ENCODE measurements at regions not wholly inside any gene's neighbourhood (a gene's known extent, or its start where the extent isn't known, plus 50 kb on each side); places are given as distances from the start of the nearest gene placed in this dataset.

DNA sequence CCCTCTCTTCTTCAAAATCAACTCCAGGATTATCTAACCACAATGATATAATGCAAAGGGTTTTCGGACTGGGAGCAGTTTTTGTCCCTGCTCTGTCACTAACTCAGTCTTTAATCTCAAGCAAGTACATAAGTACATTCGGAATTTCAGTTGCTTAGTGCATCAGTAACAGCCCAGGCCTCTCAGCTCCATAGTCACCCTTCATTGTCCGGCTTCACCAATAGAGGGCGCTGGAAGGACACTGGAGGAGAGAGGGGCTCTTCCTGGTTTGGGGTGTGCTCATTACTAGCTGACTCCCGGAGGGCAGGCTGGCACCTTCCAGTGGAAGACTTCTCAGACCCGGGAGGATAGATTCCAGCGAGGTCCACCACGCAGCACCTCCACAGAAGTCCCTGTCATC, 90.4 kb upstream of the PDGFD start:
- Histone ChIP-seq H3K4me1 (ENCODE audit: control insufficient read depth, insufficient read depth, low read length) (no peaks in the 10 kb centered on the region), H3K27ac (ENCODE audit: extremely low read depth, low read depth, low read length) (no peak overlapping the region), H3K9me3 (ENCODE audit: control insufficient read depth, insufficient read depth, low read depth, low read length) (no peaks in the 10 kb centered on the region), H3K36me3 (ENCODE audit: control insufficient read depth in 2 of 2, insufficient read depth in 1 of 2, low read length in 2 of 2) (no peaks in the 10 kb centered on the region), H3K4me3 (ENCODE audit: low read depth, low read length) (no peak overlapping the region)
- TF ChIP-seq ZNF654 (tag by site-specific recombination; IDR thresholded peaks at IDR 0.05; ENCODE audit: low read depth) (peak; percentile 30), RBAK (tag by site-specific recombination; IDR thresholded peaks at IDR 0.05) (no peak)
- CTCF ChIA-PET = interaction anchor here (0.6 to 2.3 kb wide), 17 partner anchors 10 to 1609 kb away, joined by 3 to 9 read pairs (median 3); no protein-coding TSS in a partner anchor
- POLR2A ChIA-PET = no interaction called here

DNA sequence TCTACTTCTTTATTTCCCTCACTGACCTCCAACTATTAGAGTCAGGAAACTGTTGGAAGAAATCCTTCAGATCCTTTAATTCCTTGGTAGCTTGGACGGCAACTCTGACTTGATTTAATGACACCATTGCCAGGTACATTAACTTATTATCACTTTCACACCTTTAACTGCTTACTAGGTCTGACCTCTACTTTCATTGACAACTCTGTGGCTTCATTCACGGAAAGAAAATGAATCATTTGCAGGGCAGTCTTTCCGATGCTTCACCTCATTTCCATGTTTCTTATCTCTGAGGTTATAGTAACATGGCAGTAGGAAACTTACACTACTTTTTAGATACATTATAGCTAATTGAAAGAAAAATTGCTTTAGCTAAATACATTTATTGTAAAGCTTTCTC, 82.6 kb upstream of the PDGFD start:
- TF ChIP-seq IKZF3 (tag by site-specific recombination; IDR thresholded peaks at IDR 0.05) (no peak), ZNF624 (tag by site-specific recombination; IDR thresholded peaks at IDR 0.05) (no peak), KLF10 (tag by site-specific recombination; IDR thresholded peaks at IDR 0.05) (no peak), ZNF426 (tag by site-specific recombination; IDR thresholded peaks at IDR 0.05) (no peak), KLF1 (tag by site-specific recombination; IDR thresholded peaks at IDR 0.05) (no peak), ZNF366 (tag by site-specific recombination; conservative IDR thresholded peaks at IDR 0.05) (no peak), ZNF830 (tag by site-specific recombination; IDR thresholded peaks at IDR 0.05; ENCODE audit: low read depth) (no peak), ZNF335 (tag by site-specific recombination; conservative IDR thresholded peaks at IDR 0.05) (no peak), SCRT1 (tag by site-specific recombination; IDR thresholded peaks at IDR 0.05; ENCODE audit: borderline replicate concordance) (no peak), ZNF114 (tag by site-specific recombination; IDR thresholded peaks at IDR 0.05) (no peak), SETDB1 (IDR thresholded peaks at IDR 0.05; ENCODE audit: insufficient read length, low read length) (no peak), ZNF157 (tag by site-specific recombination; IDR thresholded peaks at IDR 0.05) (no peak), ZNF768 (tag by site-specific recombination; IDR thresholded peaks at IDR 0.05) (no peak)
- TF ChIP-seq, protein P1, sequence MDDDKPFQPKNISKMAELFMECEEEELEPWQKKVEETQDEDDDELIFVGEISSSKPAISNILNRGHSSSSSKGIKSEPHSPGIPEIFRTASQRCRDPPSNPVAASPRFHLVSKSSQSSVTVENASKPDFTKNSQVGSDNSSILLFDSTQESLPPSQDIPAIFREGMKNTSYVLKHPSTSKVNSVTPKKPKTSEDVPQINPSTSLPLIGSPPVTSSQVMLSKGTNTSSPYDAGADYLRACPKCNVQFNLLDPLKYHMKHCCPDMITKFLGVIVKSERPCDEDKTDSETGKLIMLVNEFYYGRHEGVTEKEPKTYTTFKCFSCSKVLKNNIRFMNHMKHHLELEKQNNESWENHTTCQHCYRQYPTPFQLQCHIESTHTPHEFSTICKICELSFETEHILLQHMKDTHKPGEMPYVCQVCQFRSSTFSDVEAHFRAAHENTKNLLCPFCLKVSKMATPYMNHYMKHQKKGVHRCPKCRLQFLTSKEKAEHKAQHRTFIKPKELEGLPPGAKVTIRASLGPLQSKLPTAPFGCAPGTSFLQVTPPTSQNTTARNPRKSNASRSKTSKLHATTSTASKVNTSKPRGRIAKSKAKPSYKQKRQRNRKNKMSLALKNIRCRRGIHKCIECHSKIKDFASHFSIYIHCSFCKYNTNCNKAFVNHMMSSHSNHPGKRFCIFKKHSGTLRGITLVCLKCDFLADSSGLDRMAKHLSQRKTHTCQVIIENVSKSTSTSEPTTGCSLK (tag by site-specific recombination; IDR thresholded peaks at IDR 0.05) = no peak
- TF ChIP-seq, protein P2, sequence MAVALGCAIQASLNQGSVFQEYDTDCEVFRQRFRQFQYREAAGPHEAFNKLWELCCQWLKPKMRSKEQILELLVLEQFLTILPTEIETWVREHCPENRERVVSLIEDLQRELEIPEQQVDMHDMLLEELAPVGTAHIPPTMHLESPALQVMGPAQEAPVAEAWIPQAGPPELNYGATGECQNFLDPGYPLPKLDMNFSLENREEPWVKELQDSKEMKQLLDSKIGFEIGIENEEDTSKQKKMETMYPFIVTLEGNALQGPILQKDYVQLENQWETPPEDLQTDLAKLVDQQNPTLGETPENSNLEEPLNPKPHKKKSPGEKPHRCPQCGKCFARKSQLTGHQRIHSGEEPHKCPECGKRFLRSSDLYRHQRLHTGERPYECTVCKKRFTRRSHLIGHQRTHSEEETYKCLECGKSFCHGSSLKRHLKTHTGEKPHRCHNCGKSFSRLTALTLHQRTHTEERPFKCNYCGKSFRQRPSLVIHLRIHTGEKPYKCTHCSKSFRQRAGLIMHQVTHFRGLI (tag by site-specific recombination; IDR thresholded peaks at IDR 0.05) = no peak
- Histone ChIP-seq H3K9me3 (ENCODE audit: control insufficient read depth, insufficient read depth, low read depth, low read length) (no peaks in the 10 kb centered on the region), H3K4me3 (ENCODE audit: low read depth, low read length) (no peak overlapping the region), H3K36me3 (ENCODE audit: control insufficient read depth in 2 of 2, insufficient read depth in 1 of 2, low read length in 2 of 2) (no peaks in the 10 kb centered on the region), H3K4me1 (ENCODE audit: control insufficient read depth, insufficient read depth, low read length) (no peaks in the 10 kb centered on the region), H3K27ac (ENCODE audit: extremely low read depth, low read depth, low read length) (no peak overlapping the region)
- CTCF ChIA-PET = no interaction called here
- POLR2A ChIA-PET = no interaction called here

GRCh38 chr11:104238916-104239315, 75.0 kb upstream of the PDGFD start:
- no peaks in the 10 kb centered on the region for H3K9me3 ChIP-seq (ENCODE audit: control insufficient read depth, insufficient read depth, low read depth, low read length)
- H3K27ac ChIP-seq (ENCODE audit: extremely low read depth, low read depth, low read length) = no peak overlapping the region
- no peaks in the 10 kb centered on the region for H3K36me3 ChIP-seq (ENCODE audit: control insufficient read depth in 2 of 2, insufficient read depth in 1 of 2, low read length in 2 of 2)
- no peak for TF ChIP-seq ZFP41 (tag by site-specific recombination; IDR thresholded peaks at IDR 0.05; ENCODE audit: borderline replicate concordance)
- TF ChIP-seq ZNF266 (tag by site-specific recombination; IDR thresholded peaks at IDR 0.05; ENCODE audit: low read depth) = no peak
- TF ChIP-seq ZNF416 (tag by site-specific recombination; IDR thresholded peaks at IDR 0.05) = no peak
- no peak for TF ChIP-seq ZNF777 (tag by site-specific recombination; IDR thresholded peaks at IDR 0.05; ENCODE audit: borderline replicate concordance)
- TF ChIP-seq ZNF292 (tag by site-specific recombination; IDR thresholded peaks at IDR 0.05; ENCODE audit: borderline replicate concordance, low read depth) = no peak
- H3K4me3 ChIP-seq (ENCODE audit: low read depth, low read length) = no peak overlapping the region
- ChIA-PET CTCF (no interaction called here), POLR2A (no interaction called here)
- H3K4me1 ChIP-seq (ENCODE audit: control insufficient read depth, insufficient read depth, low read length) = no peaks in the 10 kb centered on the region

Measured in HEK293 (cell line).